Esophagus muscularis mucosa (tissue), 3 donors: ENCODE measurements at regions not wholly inside any gene's neighbourhood (a gene's known extent, or its start where the extent isn't known, plus 50 kb on each side); places are given as distances from the start of the nearest gene placed in this dataset.

Source experiments
- CTCF ChIP-seq, 3 experiments: fragments of 200-600 bp in 2 of 3; fragments of 450-650 bp in 1 of 3; sonication (generic) in 2 of 3; IDR thresholded peaks; one replicate each; pipeline ENCODE4 v1.5.1; 2017 to 2019; ENCODE audit warnings: antibody characterized with exemption in 3 of 3, mild to moderate bottlenecking in 2 of 3, moderate library complexity in 1 of 3
- POLR2A ChIP-seq: fragments of 450-650 bp; IDR thresholded peaks from one replicate; pipeline ENCODE4 v1.6.1; 2017; ENCODE audit warnings: antibody characterized with exemption, moderate library complexity, mild to moderate bottlenecking, low read depth
- POLR2AphosphoS5 ChIP-seq, 2 donors: sonication (generic); formaldehyde crosslinking; IDR thresholded peaks; one replicate each; pipeline ENCODE4 v1.6.1; 2017; ENCODE audit warnings: antibody characterized with exemption in 2 of 2

GRCh38 chr10:10642751-10643150 is 374.9 kb upstream of the CELF2 start:
- TF ChIP-seq CTCF (IDR thresholded peaks at IDR 0.05), result no peak
- TF ChIP-seq POLR2AphosphoS5 (IDR thresholded peaks at IDR 0.05), result peak in 1 of 2 donors; percentile 25
- TF ChIP-seq POLR2A, result no peak
